AG04449 (cell line): ENCODE measurements at regions not wholly inside any gene's neighbourhood (a gene's known extent, or its start where the extent isn't known, plus 50 kb on each side); places are given as distances from the start of the nearest gene placed in this dataset.

Source experiments
- CTCF ChIA-PET: fragments of 350-600 bp; formaldehyde crosslinking; extraction: SDS; loops from one replicate; lab custom pipeline; 2021; ENCODE audit warnings: antibody characterized with exemption; lab: Yijun Ruan, JAX
- POLR2A ChIA-PET: fragments of 400-600, 350-600 bp; formaldehyde crosslinking; extraction: SDS; loops from one replicate; lab custom pipeline; 2020; ENCODE audit warnings: antibody characterized with exemption, inconsistent platforms; lab: Yijun Ruan, JAX
- DNase-seq: peaks from one replicate; pipeline ENCODE4 v3.0.0-alpha.2; 2010; ENCODE audit warnings: low read depth, low spot score
- H3K4me3 ChIP-seq: 2 replicates; pipeline ENCODE4 v1.5.1; 2011; ENCODE audit warnings: low read depth, mild to moderate bottlenecking, control low read depth, low read length
- TF ChIP-seq, protein P1 (sequence below): IDR thresholded peaks from one replicate; pipeline ENCODE4 v1.5.1; 2011; ENCODE audit warnings: mild to moderate bottlenecking, moderate library complexity, low read length, control low read depth, inconsistent platforms; ENCODE audit not compliant: insufficient read depth; ENCODE audit errors: missing control alignments

- CTCF ChIA-PET = no interaction called here
- TF ChIP-seq, protein P1, sequence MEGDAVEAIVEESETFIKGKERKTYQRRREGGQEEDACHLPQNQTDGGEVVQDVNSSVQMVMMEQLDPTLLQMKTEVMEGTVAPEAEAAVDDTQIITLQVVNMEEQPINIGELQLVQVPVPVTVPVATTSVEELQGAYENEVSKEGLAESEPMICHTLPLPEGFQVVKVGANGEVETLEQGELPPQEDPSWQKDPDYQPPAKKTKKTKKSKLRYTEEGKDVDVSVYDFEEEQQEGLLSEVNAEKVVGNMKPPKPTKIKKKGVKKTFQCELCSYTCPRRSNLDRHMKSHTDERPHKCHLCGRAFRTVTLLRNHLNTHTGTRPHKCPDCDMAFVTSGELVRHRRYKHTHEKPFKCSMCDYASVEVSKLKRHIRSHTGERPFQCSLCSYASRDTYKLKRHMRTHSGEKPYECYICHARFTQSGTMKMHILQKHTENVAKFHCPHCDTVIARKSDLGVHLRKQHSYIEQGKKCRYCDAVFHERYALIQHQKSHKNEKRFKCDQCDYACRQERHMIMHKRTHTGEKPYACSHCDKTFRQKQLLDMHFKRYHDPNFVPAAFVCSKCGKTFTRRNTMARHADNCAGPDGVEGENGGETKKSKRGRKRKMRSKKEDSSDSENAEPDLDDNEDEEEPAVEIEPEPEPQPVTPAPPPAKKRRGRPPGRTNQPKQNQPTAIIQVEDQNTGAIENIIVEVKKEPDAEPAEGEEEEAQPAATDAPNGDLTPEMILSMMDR = no peak
- POLR2A ChIA-PET = no interaction called here
- DNase-seq = no peak
- H3K4me3 ChIP-seq = no peak overlapping the region
Measured at GRCh38 chr15:67981848-67982247, 72.3 kb upstream of the PIAS1 start.

GRCh38 chr15:67991706-67992105, 62.4 kb upstream of the PIAS1 start:
- POLR2A ChIA-PET = no interaction called here
- DNase-seq = no peak

GRCh38 chr15:67992411-67992810, 61.7 kb upstream of the PIAS1 start:
- no peak for DNase-seq
- ChIA-PET CTCF (no interaction called here), POLR2A (no interaction called here)
- H3K4me3 ChIP-seq = no peak overlapping the region
- TF ChIP-seq, protein P1 = no peak

More at GRCh38 chr15:67991706-67992105, 62.4 kb upstream of the PIAS1 start:
- CTCF ChIA-PET = no interaction called here
- TF ChIP-seq, protein P1 = no peak
- no peak overlapping the region for H3K4me3 ChIP-seq

- H3K4me3 ChIP-seq = no peak overlapping the region
- ChIA-PET CTCF (no interaction called here), POLR2A (no interaction called here)
- no peak for DNase-seq
- TF ChIP-seq, protein P1 = no peak
Measured at GRCh38 chr15:67992834-67993233, 61.3 kb upstream of the PIAS1 start.

GRCh38 chr15:67997996-67998395, 56.1 kb upstream of the PIAS1 start:
- H3K4me3 ChIP-seq = no peak overlapping the region
- POLR2A ChIA-PET = no interaction called here
- TF ChIP-seq, protein P1 = no peak
- peak; percentile 9 for DNase-seq
- CTCF ChIA-PET = no interaction called here

DNA sequence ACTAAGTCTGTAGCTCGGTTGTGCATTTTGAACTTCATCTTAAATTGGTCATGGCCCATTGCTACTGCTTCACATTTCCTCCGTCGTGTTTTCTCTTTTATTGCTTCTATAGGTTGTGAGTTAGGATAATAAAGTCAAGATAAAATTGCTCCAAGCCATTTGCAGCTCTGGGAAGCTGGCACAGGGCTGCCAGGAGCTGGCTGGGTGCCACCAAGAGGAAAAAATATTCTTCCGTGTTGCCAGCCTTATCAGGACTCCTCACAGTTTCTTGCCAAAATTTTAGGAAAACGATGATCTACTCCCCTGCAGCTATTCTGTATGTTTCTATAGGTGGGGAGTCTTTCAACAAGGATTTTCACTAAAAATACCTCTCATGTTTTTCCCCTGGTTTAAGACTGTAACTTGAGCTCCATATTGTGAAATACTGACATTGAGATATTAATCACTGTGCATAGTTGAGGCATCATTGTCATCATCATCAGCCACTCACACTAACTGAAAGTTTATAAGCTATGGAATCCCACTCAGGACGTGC, 55.4 kb upstream of the PIAS1 start:
- DNase-seq = peak; percentile 38
- ChIA-PET CTCF (interaction anchor here (1.1 to 1.2 kb wide), 2 partner anchors 136 to 156 kb away, joined by 4 to 7 read pairs; no protein-coding TSS in a partner anchor), POLR2A (no interaction called here)
- no peak overlapping the region for H3K4me3 ChIP-seq
- TF ChIP-seq, protein P1 = no peak
